ENCODE measurements at regions not wholly inside any gene's neighbourhood (a gene's known extent, or its start where the extent isn't known, plus 50 kb on each side); places are given as distances from the start of the nearest gene placed in this dataset.

- TF ChIP-seq CTCF (conservative IDR thresholded peaks at IDR 0.05; ENCODE audit: low read length), result no peak
- no peak for TF ChIP-seq EZH2phosphoT487 (IDR thresholded peaks at IDR 0.05; ENCODE audit: borderline replicate concordance, low read depth, low read length)
Observed at GRCh38 chr9:85089188-85089969, 419.9 kb downstream of the NTRK2 start.
